Raji (cell line): ENCODE measurements at regions not wholly inside any gene's neighbourhood (a gene's known extent, or its start where the extent isn't known, plus 50 kb on each side); places are given as distances from the start of the nearest gene placed in this dataset.

Source experiments
- POLR2A ChIP-seq: IDR thresholded peaks from 2 replicates; pipeline ENCODE4 v1.6.1; 2011; ENCODE audit warnings: low read depth, low read length, control low read depth; ENCODE audit not compliant: insufficient read depth

- no peak for TF ChIP-seq POLR2A
Observed at GRCh38 chr5:158108177-158108576, 249.2 kb upstream of the CLINT1 start.

DNA sequence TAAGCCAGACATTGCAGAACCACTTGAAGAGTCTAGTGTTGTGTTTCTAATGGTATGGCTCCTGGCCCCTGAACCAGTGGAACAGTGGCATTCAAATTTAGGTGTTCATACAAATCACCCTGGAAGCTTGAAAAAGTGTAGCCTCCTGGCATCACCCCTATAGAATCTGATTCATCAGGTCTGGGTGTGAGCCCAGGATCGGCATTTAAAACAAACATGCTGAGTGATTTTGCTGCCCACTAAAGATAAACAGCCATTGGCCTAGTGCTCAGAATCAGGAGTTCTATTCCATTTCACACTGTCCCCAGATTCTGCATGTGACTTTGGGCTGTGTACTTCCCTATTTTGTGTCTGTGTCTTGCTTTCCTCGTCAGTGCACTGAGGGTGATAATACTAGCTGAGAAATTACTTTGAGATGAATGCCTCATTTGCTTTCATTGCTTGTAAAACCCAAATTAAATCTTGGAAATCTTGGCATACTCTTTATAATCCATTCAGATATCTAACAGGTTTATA is 241.5 kb upstream of the CLINT1 start:
- no peak for TF ChIP-seq POLR2A

GRCh38 chr5:158099571-158100105 is 240.7 kb upstream of the CLINT1 start:
- TF ChIP-seq POLR2A, result no peak

GRCh38 chr5:158096835-158097234 is 237.9 kb upstream of the CLINT1 start:
- TF ChIP-seq POLR2A, result no peak

- TF ChIP-seq POLR2A, result no peak
Observed at GRCh38 chr5:158086856-158087255, 227.9 kb upstream of the CLINT1 start.

DNA sequence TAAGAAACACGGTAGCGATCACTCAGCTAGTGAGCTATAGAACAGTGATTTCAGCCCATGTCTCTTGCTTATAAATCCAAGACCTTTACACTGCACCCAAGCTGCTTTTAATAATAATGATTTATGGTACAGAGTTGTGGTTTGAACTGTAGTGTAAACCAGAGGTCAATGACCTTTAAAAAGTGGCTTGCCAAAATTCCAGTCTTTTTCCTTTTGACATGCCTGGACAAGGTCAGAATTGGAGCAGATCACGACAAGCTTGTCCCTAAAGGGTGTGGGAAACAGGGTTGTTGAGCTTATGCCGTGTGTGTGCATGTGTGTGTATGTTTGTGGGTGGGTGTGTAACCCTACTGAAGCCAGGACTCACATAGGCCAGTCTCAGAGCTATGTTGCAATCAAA is 225.3 kb upstream of the CLINT1 start:
- no peak for TF ChIP-seq POLR2A

DNA sequence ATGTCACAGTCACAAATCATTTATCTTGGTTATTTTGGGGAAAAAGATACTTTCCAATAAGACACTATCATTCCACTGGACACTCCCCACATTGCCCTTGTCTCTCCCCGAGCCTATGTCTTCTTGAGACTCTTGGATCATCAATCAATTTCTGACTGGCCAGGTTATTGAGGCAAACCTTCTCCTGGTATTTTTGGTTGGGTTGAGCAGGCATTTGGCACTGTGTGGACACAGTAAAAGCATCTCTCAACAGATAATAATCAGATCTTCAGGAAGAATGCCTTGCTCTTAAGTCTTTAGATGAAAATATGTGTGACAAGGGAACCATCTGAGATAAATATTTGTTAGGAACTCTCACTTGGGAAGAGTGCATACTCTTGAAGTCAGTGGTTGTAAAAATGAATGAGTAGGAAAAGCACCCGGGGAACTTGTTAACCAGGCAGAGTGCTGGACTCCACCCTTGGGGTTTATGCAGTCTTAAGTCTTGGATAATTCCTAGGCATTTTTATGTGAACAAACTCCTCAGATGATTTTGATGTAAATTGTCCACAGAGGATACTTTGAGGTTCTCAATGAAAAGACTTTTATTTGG is 223.8 kb upstream of the CLINT1 start:
- TF ChIP-seq POLR2A, result no peak

- TF ChIP-seq POLR2A, result no peak
Observed at GRCh38 chr5:158080112-158080511, 221.2 kb upstream of the CLINT1 start.

DNA sequence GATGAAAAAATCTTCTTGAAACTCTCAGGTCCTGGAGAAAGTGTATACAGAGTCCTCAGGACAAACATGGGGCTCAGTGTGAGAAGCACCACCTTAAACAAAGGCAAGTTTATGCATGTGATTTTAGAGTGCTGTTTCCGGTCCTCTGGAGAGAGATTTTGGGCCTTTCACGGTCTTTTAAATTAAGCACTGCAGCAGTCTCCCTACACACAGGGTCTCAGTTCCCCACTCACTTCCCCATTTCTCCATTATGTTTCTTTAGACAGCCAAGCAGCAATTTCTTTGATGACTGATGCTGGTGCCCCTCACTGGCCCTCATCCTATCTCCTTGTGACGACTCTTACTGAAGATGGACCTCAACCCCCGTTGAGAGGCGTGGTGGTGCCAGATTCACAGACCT is 220.2 kb upstream of the CLINT1 start:
- no peak for TF ChIP-seq POLR2A

DNA sequence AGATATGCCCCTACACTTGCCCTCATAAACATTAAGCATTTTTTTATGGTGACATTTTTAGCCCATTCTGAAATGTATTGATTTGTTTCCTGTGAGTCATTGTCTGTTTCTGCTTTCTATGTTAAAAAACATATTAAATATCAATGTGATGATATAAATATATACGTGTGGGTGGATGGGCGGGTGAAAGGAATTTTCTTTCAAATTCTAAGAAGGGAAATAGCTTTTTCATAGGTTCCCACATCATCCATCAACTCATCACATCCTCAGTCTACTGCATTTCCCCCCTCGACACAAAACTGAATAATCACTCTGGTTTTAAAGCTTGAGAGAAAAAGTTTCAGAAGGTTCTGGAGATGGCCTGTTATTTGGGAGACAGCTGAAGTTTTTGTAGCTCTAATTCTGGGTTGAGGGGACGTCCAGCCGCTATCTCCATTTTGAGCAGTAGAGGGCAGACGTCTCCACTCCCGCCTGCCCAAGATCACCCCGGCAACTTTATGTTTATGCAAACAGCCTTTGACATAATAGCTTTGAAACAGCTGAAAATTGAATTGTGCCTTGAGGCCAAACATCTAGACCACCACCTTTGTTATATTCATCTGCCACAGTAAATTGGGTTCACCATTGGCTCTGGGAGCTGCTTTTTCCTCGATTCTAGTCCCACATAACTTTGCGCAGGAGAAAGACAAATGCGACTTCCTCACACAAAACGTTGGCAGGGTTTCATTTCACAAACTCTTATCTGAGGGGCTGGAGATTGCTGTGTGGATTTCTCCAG is 216.2 kb upstream of the CLINT1 start:
- TF ChIP-seq POLR2A, result no peak

- TF ChIP-seq POLR2A, result no peak
Observed at GRCh38 chr5:158074597-158074991, 215.6 kb upstream of the CLINT1 start.

GRCh38 chr5:158070859-158071258 is 211.9 kb upstream of the CLINT1 start:
- no peak for TF ChIP-seq POLR2A

DNA sequence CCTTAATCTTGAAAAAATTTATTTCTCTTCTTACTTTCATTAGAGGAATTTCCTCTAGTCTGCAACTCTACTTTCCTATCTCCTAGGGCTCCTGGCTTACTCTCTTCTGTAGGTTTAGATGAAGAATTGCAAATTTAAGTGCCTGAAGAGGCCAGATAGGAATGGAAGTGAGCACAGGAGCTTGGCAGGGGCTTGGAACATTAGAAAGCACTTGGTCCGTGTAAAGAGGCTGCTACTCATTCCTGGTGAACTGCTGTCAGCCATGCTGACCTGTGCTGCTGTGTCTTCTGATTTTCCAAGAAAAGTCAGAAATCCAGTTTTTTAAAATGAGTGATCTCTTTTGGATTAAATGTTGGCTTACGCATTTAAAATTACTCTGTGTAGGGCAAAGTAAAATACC is 210.9 kb upstream of the CLINT1 start:
- TF ChIP-seq POLR2A, result no peak

DNA sequence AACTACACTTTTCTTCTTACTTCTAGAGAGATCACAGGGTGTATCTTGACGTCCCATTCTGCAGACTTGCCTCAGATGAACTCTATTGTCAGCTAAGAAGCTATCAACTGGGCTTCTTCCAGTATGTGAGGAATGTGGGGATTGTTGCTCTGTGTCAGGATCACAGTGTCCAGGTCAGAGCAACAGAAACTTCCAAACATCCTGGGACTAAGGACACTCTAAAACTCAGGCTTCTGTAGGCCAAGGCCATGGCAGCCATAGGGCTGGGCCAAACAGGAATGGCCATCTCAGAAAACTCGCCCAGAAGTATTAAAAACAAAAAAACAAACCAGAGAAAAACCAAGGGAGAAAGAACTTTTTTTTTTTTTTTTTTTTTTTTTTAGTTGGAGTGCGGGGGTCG is 210.0 kb upstream of the CLINT1 start:
- TF ChIP-seq POLR2A, result no peak

- no peak for TF ChIP-seq POLR2A
Observed at GRCh38 chr5:158066076-158066475, 207.1 kb upstream of the CLINT1 start.
